ENCODE measurements at regions not wholly inside any gene's neighbourhood (a gene's known extent, or its start where the extent isn't known, plus 50 kb on each side); places are given as distances from the start of the nearest gene placed in this dataset.
"Not testable (repeated sequence)": the region's sequence is repeated elsewhere in the genome, so short reads cannot be mapped to it uniquely, and the experiment has no call there.

- DNase-seq, result no peak
Measured at GRCh38 chrX:25503826-25504225, 488.1 kb upstream of the ARX start.

- DNase-seq, result no peak
Measured at GRCh38 chrX:25507801-25508200, 492.0 kb upstream of the ARX start.

GRCh38 chrX:25519258-25519657 is 503.5 kb upstream of the ARX start:
- no peak for DNase-seq

GRCh38 chrX:25522443-25523010 is 506.8 kb upstream of the ARX start:
- DNase-seq, result not testable (repeated sequence)

GRCh38 chrX:25523574-25524540 is 508.1 kb upstream of the ARX start:
- DNase-seq, result peak; percentile 44

GRCh38 chrX:25527156-25527555 is 511.4 kb upstream of the ARX start:
- no peak for DNase-seq

GRCh38 chrX:25527596-25527995 is 511.8 kb upstream of the ARX start:
- no peak for DNase-seq

- DNase-seq, result peak; percentile 14
Measured at GRCh38 chrX:25531096-25531495, 515.3 kb upstream of the ARX start.

- no peak for DNase-seq
Measured at GRCh38 chrX:25534091-25534490, 518.3 kb upstream of the ARX start.

GRCh38 chrX:25536307-25536970 is 520.7 kb upstream of the ARX start:
- DNase-seq, result no peak

- peak; percentile 8 for DNase-seq
Measured at GRCh38 chrX:25537699-25538098, 521.9 kb upstream of the ARX start.

- no peak for DNase-seq
Measured at GRCh38 chrX:25544641-25545040, 528.9 kb upstream of the ARX start.

GRCh38 chrX:25548811-25549210 is 533.0 kb upstream of the ARX start:
- no peak for DNase-seq

GRCh38 chrX:25555521-25555920 is 539.8 kb upstream of the ARX start:
- no peak for DNase-seq

GRCh38 chrX:25558137-25558536 is 542.4 kb upstream of the ARX start:
- no peak for DNase-seq

- DNase-seq, result no peak
Measured at GRCh38 chrX:25561190-25561589, 545.4 kb upstream of the ARX start.

GRCh38 chrX:25573631-25574030 is 557.9 kb upstream of the ARX start:
- no peak for DNase-seq

- DNase-seq, result no peak
Measured at GRCh38 chrX:25596921-25597320, 541.2 kb upstream of the MAGEB18 start.

- no peak for DNase-seq
Measured at GRCh38 chrX:25597551-25597950, 540.6 kb upstream of the MAGEB18 start.

- DNase-seq, result no peak
Measured at GRCh38 chrX:25599061-25599460, 539.1 kb upstream of the MAGEB18 start.

GRCh38 chrX:25600776-25601175 is 537.4 kb upstream of the MAGEB18 start:
- no peak for DNase-seq

- no peak for DNase-seq
Measured at GRCh38 chrX:25601323-25601722, 536.8 kb upstream of the MAGEB18 start.

GRCh38 chrX:25618248-25618647 is 519.9 kb upstream of the MAGEB18 start:
- DNase-seq, result no peak

- DNase-seq, result no peak
Measured at GRCh38 chrX:25640276-25640675, 497.9 kb upstream of the MAGEB18 start.

All from retina (tissue), 1 donor.